SU-DHL-6 (cell line): ENCODE measurements at regions not wholly inside any gene's neighbourhood (a gene's known extent, or its start where the extent isn't known, plus 50 kb on each side); places are given as distances from the start of the nearest gene placed in this dataset.
"Not testable (repeated sequence)": the region's sequence is repeated elsewhere in the genome, so short reads cannot be mapped to it uniquely, and the experiment has no call there.

Experiments
- CTCF ChIP-seq: fragments of 200-600 bp; sonication (generic); IDR thresholded peaks from one replicate; pipeline ENCODE4 v1.5.1; 2017; ENCODE audit warnings: antibody characterized with exemption, mild to moderate bottlenecking, low read length, moderate library complexity; ENCODE audit not compliant: insufficient read depth, poor library complexity, severe bottlenecking
- EZH2phosphoT487 ChIP-seq: fragments of 200-600 bp; sonication (generic), shearing (Covaris generic); conservative IDR thresholded peaks from 2 replicates; pipeline ENCODE4 v1.6.1; 2018; ENCODE audit warnings: mild to moderate bottlenecking, antibody characterized with exemption, low read length, moderate library complexity, mixed read lengths

GRCh38 chr18:15318655-15319054 is 570.7 kb downstream of the ANKRD30B start:
- TF ChIP-seq CTCF, EZH2phosphoT487: not testable (repeated sequence)
